Right lobe of liver (tissue), 6 donors: ENCODE measurements at regions not wholly inside any gene's neighbourhood (a gene's known extent, or its start where the extent isn't known, plus 50 kb on each side); places are given as distances from the start of the nearest gene placed in this dataset.

Experiments used
- ATAC-seq, 4 donors: fragments of 200-7000 bp; cut with Tn5 transposase; one replicate each; pipeline ENCODE4 v1.9.1; 2020; ENCODE audit warnings: mild to moderate bottlenecking in 4 of 4, moderate library complexity in 4 of 4
- DNase-seq, 3 donors: peaks; one replicate each; pipeline ENCODE4 v3.0.0-alpha.2; 2020
- H3K27ac ChIP-seq, 3 donors: fragments of 200-600 bp; one replicate each; pipeline ENCODE4 v1.8.0; 2022
- H3K27me3 ChIP-seq, 2 donors: fragments of 200-600 bp; one replicate each; pipeline ENCODE4 v1.8.0; 2022
- H3K36me3 ChIP-seq, 4 donors: fragments of 200-600 bp; sonication (generic) in 1 of 4; one replicate each; pipeline versions ENCODE4 v1.5.1 to v1.8.0; 2017 to 2022; ENCODE audit warnings: control low read depth in 1 of 4
- H3K4me1 ChIP-seq, 4 donors: fragments of 200-600 bp; sonication (generic) in 1 of 4; one replicate each; pipeline versions ENCODE4 v1.5.1 to v1.8.0; 2017 to 2022; ENCODE audit warnings: control low read depth in 1 of 4
- H3K4me3 ChIP-seq, 3 donors: fragments of 200-600 bp; one replicate each; pipeline ENCODE4 v1.8.0; 2022
- H3K9me3 ChIP-seq, 4 donors: fragments of 200-600 bp; sonication (generic) in 1 of 4; one replicate each; pipeline versions ENCODE4 v1.5.1 to v1.8.0; 2017 to 2022; ENCODE audit warnings: control low read depth in 1 of 4
- POLR2A ChIP-seq: fragments of 450-650 bp; IDR thresholded peaks from one replicate; pipeline ENCODE4 v1.6.1; 2017; ENCODE audit warnings: antibody characterized with exemption, mild to moderate bottlenecking
- WGBS: methylation state at CpG from one replicate; pipeline ENCODE4 v1.1.6; 2018; ENCODE audit warnings: low coverage, low lambda C conversion rate; ENCODE audit not compliant: insufficient coverage; ENCODE audit errors: missing lambda C conversion rate; 5-methylcytosine and 5-hydroxymethylcytosine counted together
- intact Hi-C, 2 donors: fragments of 100-400 bp; cut with DNase I; formaldehyde crosslinking; loops; one replicate each; pipeline versions ENCODE4 v1.11.2 to v1.14.1; 2022
- TF ChIP-seq, protein P1 (sequence below), 4 donors: fragments of 200-600 bp in 3 of 4; fragments of 450-650 bp in 1 of 4; IDR thresholded peaks; one replicate each; pipeline versions ENCODE4 v1.5.1 to v1.8.0; 2016 to 2022; ENCODE audit warnings: antibody characterized with exemption in 4 of 4, mild to moderate bottlenecking in 2 of 4
- donor health status: DM: no; HTN: yes; CAD: no.
- donor health status: DM: no; HTN: no; CAD: no.
- donor health status: DM: no; HTN: no; CAD: no.
- donor health status: DM: no; HTN: yes; CAD: no.
- donor health status: DM: no; HTN: yes; CAD: no.

DNA sequence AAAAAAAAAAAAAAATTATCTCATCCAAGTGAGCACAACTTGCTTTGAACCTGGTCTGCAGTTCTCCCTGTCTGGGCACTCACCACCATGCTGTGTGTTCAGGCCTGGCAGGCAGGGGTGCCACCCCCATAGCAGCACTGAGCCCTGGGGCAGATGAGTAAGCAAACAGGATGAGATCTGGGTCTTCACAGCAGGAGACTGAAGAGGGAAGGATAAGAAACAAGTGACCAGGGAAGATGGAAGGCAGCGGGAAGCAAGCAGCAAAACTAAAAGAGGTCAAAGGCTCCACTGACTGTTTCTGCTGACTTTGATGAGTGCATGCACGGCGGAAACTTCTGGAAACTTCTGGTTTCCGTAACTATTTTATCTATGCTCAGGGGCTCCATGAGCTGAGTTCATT, 133.5 kb upstream of the SOD1 start:
- WGBS, result 65% methylated on average over 4 of the region's 4 CpGs
- no peak overlapping the region for H3K27ac ChIP-seq
- no peaks in the 10 kb centered on the region for H3K9me3 ChIP-seq
- DNase-seq (no peak), ATAC-seq (peak; percentile 54 to 83 (median 70))
- intact Hi-C loops, result no loop called here
- H3K27me3 ChIP-seq, result no peaks in the 10 kb centered on the region
- TF ChIP-seq, protein P1, sequence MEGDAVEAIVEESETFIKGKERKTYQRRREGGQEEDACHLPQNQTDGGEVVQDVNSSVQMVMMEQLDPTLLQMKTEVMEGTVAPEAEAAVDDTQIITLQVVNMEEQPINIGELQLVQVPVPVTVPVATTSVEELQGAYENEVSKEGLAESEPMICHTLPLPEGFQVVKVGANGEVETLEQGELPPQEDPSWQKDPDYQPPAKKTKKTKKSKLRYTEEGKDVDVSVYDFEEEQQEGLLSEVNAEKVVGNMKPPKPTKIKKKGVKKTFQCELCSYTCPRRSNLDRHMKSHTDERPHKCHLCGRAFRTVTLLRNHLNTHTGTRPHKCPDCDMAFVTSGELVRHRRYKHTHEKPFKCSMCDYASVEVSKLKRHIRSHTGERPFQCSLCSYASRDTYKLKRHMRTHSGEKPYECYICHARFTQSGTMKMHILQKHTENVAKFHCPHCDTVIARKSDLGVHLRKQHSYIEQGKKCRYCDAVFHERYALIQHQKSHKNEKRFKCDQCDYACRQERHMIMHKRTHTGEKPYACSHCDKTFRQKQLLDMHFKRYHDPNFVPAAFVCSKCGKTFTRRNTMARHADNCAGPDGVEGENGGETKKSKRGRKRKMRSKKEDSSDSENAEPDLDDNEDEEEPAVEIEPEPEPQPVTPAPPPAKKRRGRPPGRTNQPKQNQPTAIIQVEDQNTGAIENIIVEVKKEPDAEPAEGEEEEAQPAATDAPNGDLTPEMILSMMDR (IDR thresholded peaks at IDR 0.05), result no peak
- no peak for TF ChIP-seq POLR2A
- H3K36me3 ChIP-seq, result no peaks in the 10 kb centered on the region
- no peaks in the 10 kb centered on the region for H3K4me1 ChIP-seq
- no peak overlapping the region for H3K4me3 ChIP-seq

DNA sequence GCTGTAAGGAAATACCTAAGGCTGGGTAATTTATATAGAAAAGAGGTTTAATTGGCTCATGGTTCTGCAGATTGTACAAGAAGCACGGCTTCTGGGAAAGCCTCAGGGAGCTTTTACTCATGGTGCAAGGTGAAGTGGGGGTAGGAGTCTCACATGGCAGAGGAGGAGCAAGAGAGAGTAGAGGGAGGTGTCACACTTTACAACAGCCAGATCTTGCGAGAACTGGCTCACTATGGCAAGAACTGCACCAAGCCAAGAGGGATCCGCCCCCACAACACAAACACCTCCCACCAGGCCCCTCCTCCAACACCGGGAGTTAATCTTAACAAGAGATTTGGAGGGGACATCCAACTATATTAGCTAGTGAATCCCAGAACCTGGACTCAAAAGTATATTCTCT, 135.4 kb upstream of the SOD1 start:
- WGBS, result 73% methylated on average over 2 of the region's 4 CpGs
- H3K27me3 ChIP-seq, result no peaks in the 10 kb centered on the region
- no peak for ATAC-seq
- no peaks in the 10 kb centered on the region for H3K9me3 ChIP-seq
- DNase-seq, result no peak
- no peak overlapping the region for H3K4me3 ChIP-seq
- no peak overlapping the region for H3K27ac ChIP-seq
- no peaks in the 10 kb centered on the region for H3K36me3 ChIP-seq
- intact Hi-C loops, result no loop called here
- TF ChIP-seq, protein P1 (IDR thresholded peaks at IDR 0.05), result no peak
- TF ChIP-seq POLR2A, result no peak
- no peaks in the 10 kb centered on the region for H3K4me1 ChIP-seq

DNA sequence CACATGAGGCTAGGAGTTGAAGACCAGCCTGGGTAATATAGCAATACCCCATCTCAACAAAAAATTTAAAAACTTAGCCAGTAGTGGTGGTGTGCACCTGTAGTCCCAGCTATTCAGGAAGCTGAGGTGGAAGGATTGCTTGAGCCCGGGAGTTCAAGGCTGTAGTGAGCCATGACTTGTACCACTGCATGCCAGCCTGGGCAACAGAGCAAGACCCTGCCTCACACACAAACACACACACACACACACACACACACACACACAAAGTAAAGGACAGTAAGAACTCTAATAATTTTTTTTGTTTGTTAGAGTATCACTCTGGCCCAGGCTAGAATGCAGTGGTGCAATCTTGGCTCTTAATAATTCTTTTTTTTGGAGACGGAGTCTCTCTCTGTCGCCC, 138.0 kb upstream of the SOD1 start:
- 80% methylated on average over 1 of the region's 3 CpGs for WGBS
- Histone ChIP-seq H3K4me1 (no peaks in the 10 kb centered on the region), H3K27me3 (no peaks in the 10 kb centered on the region), H3K9me3 (no peaks in the 10 kb centered on the region), H3K4me3 (no peak overlapping the region), H3K36me3 (no peaks in the 10 kb centered on the region), H3K27ac (no peak overlapping the region)
- no peak for ATAC-seq
- DNase-seq, result no peak
- intact Hi-C loops, result no loop called here
- no peak for TF ChIP-seq POLR2A
- TF ChIP-seq, protein P1 (IDR thresholded peaks at IDR 0.05), result no peak

DNA sequence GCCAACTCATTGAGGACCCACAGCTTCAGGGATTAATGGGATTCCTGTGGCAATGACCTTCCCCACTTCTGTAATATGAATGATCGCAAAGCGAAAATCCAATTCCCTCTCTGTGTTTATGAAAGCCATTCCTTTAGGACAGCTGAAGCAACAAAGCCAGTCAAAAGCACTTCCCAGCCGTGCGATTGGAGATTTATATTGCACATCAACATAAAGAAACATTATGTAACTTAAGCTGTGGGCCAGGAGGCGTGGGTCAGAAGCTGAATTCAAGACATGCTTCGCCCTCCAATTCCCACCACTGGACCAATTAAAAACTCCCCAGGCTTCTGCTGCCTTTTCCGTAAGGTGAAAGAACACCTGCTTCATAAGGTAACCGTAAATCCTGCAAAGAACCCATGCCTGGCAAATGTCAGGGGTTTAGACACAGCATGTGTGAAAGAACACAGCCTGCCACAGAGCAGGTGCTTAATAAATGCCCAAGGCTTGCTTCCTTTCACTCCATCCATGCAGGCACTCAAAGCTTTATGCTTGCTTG, 138.9 kb upstream of the SOD1 start:
- intact Hi-C loops, result no loop called here
- no peak for DNase-seq
- H3K36me3 ChIP-seq, result no peaks in the 10 kb centered on the region
- H3K27ac ChIP-seq, result no peak overlapping the region
- 88% methylated on average over 3 of the region's 8 CpGs for WGBS
- TF ChIP-seq, protein P1 (IDR thresholded peaks at IDR 0.05), result no peak
- TF ChIP-seq POLR2A, result no peak
- no peaks in the 10 kb centered on the region for H3K27me3 ChIP-seq
- H3K4me1 ChIP-seq, result no peaks in the 10 kb centered on the region
- H3K9me3 ChIP-seq, result no peaks in the 10 kb centered on the region
- ATAC-seq, result no peak
- no peak overlapping the region for H3K4me3 ChIP-seq

DNA sequence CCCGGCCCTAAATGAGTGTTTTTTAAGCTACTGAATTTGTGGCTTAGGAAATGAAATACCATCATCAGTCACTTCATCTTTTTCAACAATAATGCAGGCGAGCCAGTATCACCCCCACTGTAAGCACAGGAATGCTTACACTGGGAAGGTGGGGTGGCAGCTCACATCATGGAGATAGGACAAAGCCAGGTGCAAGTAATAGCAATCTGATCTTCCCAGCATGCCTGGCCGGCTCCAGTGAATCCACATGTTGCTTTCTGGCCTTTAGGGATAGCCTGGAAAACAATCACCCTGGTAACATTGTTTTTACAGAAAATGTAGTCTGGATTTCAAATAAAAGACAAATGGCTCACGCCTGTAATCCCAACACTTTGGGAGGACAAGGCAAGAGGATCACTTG, 140.9 kb upstream of the SOD1 start:
- Histone ChIP-seq H3K27ac (no peak overlapping the region), H3K27me3 (no peaks in the 10 kb centered on the region), H3K4me3 (no peak overlapping the region), H3K9me3 (no peaks in the 10 kb centered on the region), H3K4me1 (no peaks in the 10 kb centered on the region), H3K36me3 (no peaks in the 10 kb centered on the region)
- intact Hi-C loops, result no loop called here
- ATAC-seq (no peak), DNase-seq (no peak)
- 100% methylated on average over 1 of the region's 4 CpGs for WGBS
- no peak for TF ChIP-seq POLR2A
